ENCODE measurements at regions not wholly inside any gene's neighbourhood (a gene's known extent, or its start where the extent isn't known, plus 50 kb on each side); places are given as distances from the start of the nearest gene placed in this dataset.

GRCh38 chr15:31271711-31272557 lies 54.7 kb upstream of the KLF13 start:
- DNase-seq (ENCODE audit: low read depth) = no peak
- H3K4me3 ChIP-seq (ENCODE audit: low read depth, low read length) = no peak overlapping the region
- POLR2A ChIA-PET = interaction anchor here (0.6 kb wide), 1 partner anchor 44 kb away, joined by 4 read pairs; no protein-coding TSS in a partner anchor
- no peaks in the 10 kb centered on the region for H3K36me3 ChIP-seq (ENCODE audit: control insufficient read depth, insufficient read depth, low read length)
- peaks cover 4% of the 10 kb centered on the region for H3K27me3 ChIP-seq (ENCODE audit: control insufficient read depth, insufficient read depth, low read length)
- CTCF ChIA-PET = no interaction called here
- TF ChIP-seq, protein P1, sequence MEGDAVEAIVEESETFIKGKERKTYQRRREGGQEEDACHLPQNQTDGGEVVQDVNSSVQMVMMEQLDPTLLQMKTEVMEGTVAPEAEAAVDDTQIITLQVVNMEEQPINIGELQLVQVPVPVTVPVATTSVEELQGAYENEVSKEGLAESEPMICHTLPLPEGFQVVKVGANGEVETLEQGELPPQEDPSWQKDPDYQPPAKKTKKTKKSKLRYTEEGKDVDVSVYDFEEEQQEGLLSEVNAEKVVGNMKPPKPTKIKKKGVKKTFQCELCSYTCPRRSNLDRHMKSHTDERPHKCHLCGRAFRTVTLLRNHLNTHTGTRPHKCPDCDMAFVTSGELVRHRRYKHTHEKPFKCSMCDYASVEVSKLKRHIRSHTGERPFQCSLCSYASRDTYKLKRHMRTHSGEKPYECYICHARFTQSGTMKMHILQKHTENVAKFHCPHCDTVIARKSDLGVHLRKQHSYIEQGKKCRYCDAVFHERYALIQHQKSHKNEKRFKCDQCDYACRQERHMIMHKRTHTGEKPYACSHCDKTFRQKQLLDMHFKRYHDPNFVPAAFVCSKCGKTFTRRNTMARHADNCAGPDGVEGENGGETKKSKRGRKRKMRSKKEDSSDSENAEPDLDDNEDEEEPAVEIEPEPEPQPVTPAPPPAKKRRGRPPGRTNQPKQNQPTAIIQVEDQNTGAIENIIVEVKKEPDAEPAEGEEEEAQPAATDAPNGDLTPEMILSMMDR (IDR thresholded peaks at IDR 0.05; ENCODE audit: insufficient read depth, low read depth, low read length) = no peak

GRCh38 chr15:31272558-31273257 lies 53.9 kb upstream of the KLF13 start:
- TF ChIP-seq, protein P1 (IDR thresholded peaks at IDR 0.05; ENCODE audit: insufficient read depth, low read depth, low read length) = no peak
- DNase-seq (ENCODE audit: low read depth) = no peak
- H3K27me3 ChIP-seq (ENCODE audit: control insufficient read depth, insufficient read depth, low read length) = peaks cover 4% of the 10 kb centered on the region
- no peaks in the 10 kb centered on the region for H3K36me3 ChIP-seq (ENCODE audit: control insufficient read depth, insufficient read depth, low read length)
- ChIA-PET POLR2A (no interaction called here), CTCF (no interaction called here)
- H3K4me3 ChIP-seq (ENCODE audit: low read depth, low read length) = no peak overlapping the region

GRCh38 chr15:31273258-31273941 lies 53.2 kb upstream of the KLF13 start:
- POLR2A ChIA-PET = no interaction called here
- TF ChIP-seq, protein P1 (IDR thresholded peaks at IDR 0.05; ENCODE audit: insufficient read depth, low read depth, low read length) = no peak
- Histone ChIP-seq H3K4me3 (ENCODE audit: low read depth, low read length) (no peak overlapping the region), H3K36me3 (ENCODE audit: control insufficient read depth, insufficient read depth, low read length) (no peaks in the 10 kb centered on the region), H3K27me3 (ENCODE audit: control insufficient read depth, insufficient read depth, low read length) (peaks cover 4% of the 10 kb centered on the region)
- no peak for DNase-seq (ENCODE audit: low read depth)
- CTCF ChIA-PET = no interaction called here

DNA sequence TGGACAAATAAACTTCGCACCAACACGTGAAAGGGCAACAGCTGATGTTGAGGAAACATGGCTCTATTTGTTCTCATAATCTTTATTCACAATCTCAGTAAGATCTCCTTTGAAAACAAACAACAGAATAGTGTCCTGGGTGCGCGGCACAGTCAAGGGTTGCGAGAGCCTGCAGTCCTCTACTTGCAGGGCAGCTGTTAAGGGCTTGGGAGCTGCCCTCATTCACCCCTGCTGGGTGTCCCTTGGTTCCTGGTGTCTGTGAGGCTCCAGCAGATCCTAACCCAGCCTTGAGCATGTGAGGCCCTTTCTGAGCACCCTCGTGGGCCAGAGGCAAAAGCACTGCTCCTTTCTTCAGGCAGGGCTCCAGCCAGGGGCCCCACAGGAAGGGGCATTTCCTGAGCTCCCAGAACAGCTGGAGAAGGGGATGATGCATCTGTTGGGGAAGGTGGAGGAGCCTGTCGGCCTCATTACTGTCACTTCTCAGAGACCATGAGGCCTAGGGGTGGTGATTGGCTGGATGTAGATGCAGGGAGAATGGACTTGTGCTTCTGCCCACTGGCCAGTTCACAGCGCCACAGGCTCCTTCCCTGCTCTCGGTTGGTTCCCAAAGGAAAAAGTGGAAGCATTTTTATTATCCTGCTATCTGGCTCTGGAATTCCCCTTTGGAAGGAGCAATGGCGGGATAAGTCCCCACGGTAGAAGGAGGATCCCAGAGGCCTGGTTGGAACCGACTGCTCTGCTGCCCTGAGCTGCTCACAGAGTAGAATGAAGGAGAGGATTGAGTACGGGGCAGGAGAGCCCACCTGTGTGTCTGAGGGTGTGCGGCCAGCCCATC lies 51.9 kb upstream of the KLF13 start:
- TF ChIP-seq, protein P1 (IDR thresholded peaks at IDR 0.05; ENCODE audit: insufficient read depth, low read depth, low read length) = no peak
- Histone ChIP-seq H3K36me3 (ENCODE audit: control insufficient read depth, insufficient read depth, low read length) (no peaks in the 10 kb centered on the region), H3K4me3 (ENCODE audit: low read depth, low read length) (no peak overlapping the region), H3K27me3 (ENCODE audit: control insufficient read depth, insufficient read depth, low read length) (peaks cover 3% of the 10 kb centered on the region; the same call in 1 of the 2 replicates)
- DNase-seq (ENCODE audit: low read depth) = no peak
- ChIA-PET CTCF (no interaction called here), POLR2A (no interaction called here)
